CD8-positive, alpha-beta memory T cell (primary cell): ENCODE measurements at regions not wholly inside any gene's neighbourhood (a gene's known extent, or its start where the extent isn't known, plus 50 kb on each side); places are given as distances from the start of the nearest gene placed in this dataset.

Source experiments
- CTCF ChIA-PET: fragments of 350-600 bp; sonication (Branson Sonifier 250); formaldehyde crosslinking; loops from one replicate; lab custom pipeline; 2021; ENCODE audit warnings: antibody characterized with exemption; lab: Charles Lee
- POLR2A ChIA-PET: fragments of 350-600 bp; sonication (Branson Sonifier 250); formaldehyde crosslinking; loops from one replicate; lab custom pipeline; 2021; ENCODE audit warnings: antibody characterized with exemption; lab: Charles Lee
- DNase-seq, 5 donors: peaks; one replicate each; pipeline versions ENCODE4 v3.0.0 to v3.0.0-alpha.2; 2020 to 2022; ENCODE audit warnings: mixed read lengths in 1 of 5
- H3K27ac ChIP-seq: one replicate; pipeline ENCODE4 v1.7.0; 2013; ENCODE audit warnings: low read depth, mild to moderate bottlenecking, low read length, moderate library complexity
- H3K27me3 ChIP-seq: 2 replicates; pipeline ENCODE4 v1.7.0; 2013; ENCODE audit warnings: low read length, mild to moderate bottlenecking; ENCODE audit not compliant: insufficient read depth, poor library complexity, severe bottlenecking
- H3K36me3 ChIP-seq: 2 replicates; pipeline ENCODE4 v1.7.0; 2013; ENCODE audit warnings: mild to moderate bottlenecking, low read length, moderate library complexity; ENCODE audit not compliant: insufficient read depth
- H3K4me1 ChIP-seq: 2 replicates; pipeline ENCODE4 v1.7.0; 2013; ENCODE audit warnings: mild to moderate bottlenecking, low read length, moderate library complexity; ENCODE audit not compliant: insufficient read depth
- H3K4me3 ChIP-seq: 2 replicates; pipeline ENCODE4 v1.7.0; 2013; ENCODE audit warnings: mild to moderate bottlenecking, low read length
- H3K9me3 ChIP-seq: 2 replicates; pipeline ENCODE4 v1.7.0; 2013; ENCODE audit warnings: mild to moderate bottlenecking, low read length
- H3K27ac Mint-ChIP-seq, 8 donors: one replicate each; pipeline ENCODE4 v1.8.0; 2020 to 2021; ENCODE audit warnings: mixed read lengths in 8 of 8, mild to moderate bottlenecking in 6 of 8, inconsistent platforms in 3 of 8, moderate library complexity in 3 of 8
- H3K27me3 Mint-ChIP-seq, 2 donors: one replicate each; pipeline ENCODE4 v1.8.0; 2020 to 2021; ENCODE audit warnings: mixed read lengths in 2 of 2, mild to moderate bottlenecking in 1 of 2, moderate library complexity in 1 of 2
- H3K36me3 Mint-ChIP-seq, 3 donors: one replicate each; pipeline ENCODE4 v1.8.0; 2020 to 2021; ENCODE audit warnings: mixed read lengths in 3 of 3, inconsistent platforms in 1 of 3, mild to moderate bottlenecking in 1 of 3
- H3K4me1 Mint-ChIP-seq, 3 donors: one replicate each; pipeline ENCODE4 v1.8.0; 2020 to 2021; ENCODE audit warnings: mixed read lengths in 3 of 3, inconsistent platforms in 1 of 3, mild to moderate bottlenecking in 1 of 3
- H3K4me3 Mint-ChIP-seq, 7 donors: one replicate each; pipeline ENCODE4 v1.8.0; 2020 to 2021; ENCODE audit warnings: mixed read lengths in 7 of 7, mild to moderate bottlenecking in 6 of 7, moderate library complexity in 4 of 7, inconsistent platforms in 2 of 7
- H3K9me3 Mint-ChIP-seq, 5 donors: one replicate each; pipeline ENCODE4 v1.8.0; 2020 to 2022; ENCODE audit warnings: mixed read lengths in 5 of 5, mild to moderate bottlenecking in 3 of 5, moderate library complexity in 2 of 5, inconsistent platforms in 1 of 5

- Mint-ChIP-seq H3K27ac (no peak overlapping the region), H3K36me3 (no peaks in the 10 kb centered on the region), H3K9me3 (peaks cover 0 to 10% (median 0%) of the 10 kb centered on the region in 5 donors), H3K27me3 (no peaks in the 10 kb centered on the region), H3K4me3 (no peak overlapping the region), H3K4me1 (no peaks in the 10 kb centered on the region)
- Histone ChIP-seq H3K4me3 (no peak overlapping the region), H3K4me1 (no peaks in the 10 kb centered on the region), H3K27ac (no peak overlapping the region), H3K27me3 (no peaks in the 10 kb centered on the region), H3K9me3 (no peaks in the 10 kb centered on the region), H3K36me3 (no peaks in the 10 kb centered on the region)
- ChIA-PET POLR2A (no interaction called here), CTCF (no interaction called here)
- no peak for DNase-seq
Observed at GRCh38 chr9:85130260-85130659, 460.7 kb downstream of the NTRK2 start.

GRCh38 chr9:85129514-85129913 lies 460.0 kb downstream of the NTRK2 start:
- no peak overlapping the region for H3K4me3 ChIP-seq
- Mint-ChIP-seq H3K4me3 (no peak overlapping the region), H3K9me3 (peaks cover 0 to 10% (median 0%) of the 10 kb centered on the region in 5 donors), H3K27me3 (no peaks in the 10 kb centered on the region), H3K36me3 (no peaks in the 10 kb centered on the region), H3K27ac (no peak overlapping the region), H3K4me1 (no peaks in the 10 kb centered on the region)
- CTCF ChIA-PET, result no interaction called here
- H3K27ac ChIP-seq, result no peak overlapping the region
- no peaks in the 10 kb centered on the region for H3K27me3 ChIP-seq
- no peaks in the 10 kb centered on the region for H3K4me1 ChIP-seq
- no peaks in the 10 kb centered on the region for H3K36me3 ChIP-seq
- no peaks in the 10 kb centered on the region for H3K9me3 ChIP-seq
- POLR2A ChIA-PET, result no interaction called here
- DNase-seq, result no peak

- H3K27ac Mint-ChIP-seq, result no peak overlapping the region
- H3K27me3 ChIP-seq, result no peaks in the 10 kb centered on the region
- H3K27ac ChIP-seq, result no peak overlapping the region
- no peaks in the 10 kb centered on the region for H3K4me1 Mint-ChIP-seq
- peaks cover 0 to 4% (median 0%) of the 10 kb centered on the region in 5 donors for H3K9me3 Mint-ChIP-seq
- no peak overlapping the region for H3K4me3 ChIP-seq
- no peaks in the 10 kb centered on the region for H3K36me3 Mint-ChIP-seq
- DNase-seq, result no peak
- CTCF ChIA-PET, result no interaction called here
- H3K9me3 ChIP-seq, result no peaks in the 10 kb centered on the region
- no peak overlapping the region for H3K4me3 Mint-ChIP-seq
- H3K4me1 ChIP-seq, result no peaks in the 10 kb centered on the region
- no peaks in the 10 kb centered on the region for H3K36me3 ChIP-seq
- POLR2A ChIA-PET, result no interaction called here
- peaks cover 2 to 19% of the 10 kb centered on the region in 2 donors for H3K27me3 Mint-ChIP-seq
Observed at GRCh38 chr9:85118990-85119755, 449.6 kb downstream of the NTRK2 start.

DNA sequence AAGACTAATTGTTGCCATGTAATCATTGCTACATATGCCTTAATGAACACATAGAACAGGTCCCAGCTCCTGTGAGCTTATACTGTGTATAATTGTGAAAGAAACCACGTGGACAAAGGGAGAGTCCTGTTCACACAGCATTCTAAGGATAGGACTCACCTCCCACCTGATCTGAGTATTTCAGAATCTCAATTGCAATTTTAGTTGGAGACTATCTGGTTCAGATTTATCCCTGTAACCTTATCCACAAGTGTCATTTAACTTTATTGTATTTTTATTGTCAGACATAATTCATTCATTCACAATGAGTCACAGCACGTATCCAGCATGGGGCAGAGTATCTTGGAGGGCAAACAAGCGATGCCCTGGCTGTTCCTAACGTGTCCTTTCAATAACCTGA lies 448.3 kb downstream of the NTRK2 start:
- H3K27ac ChIP-seq, result no peak overlapping the region
- H3K27ac Mint-ChIP-seq, result no peak overlapping the region
- no peaks in the 10 kb centered on the region for H3K9me3 ChIP-seq
- no peaks in the 10 kb centered on the region for H3K36me3 Mint-ChIP-seq
- H3K27me3 Mint-ChIP-seq, result peaks cover 3 to 24% of the 10 kb centered on the region in 2 donors
- DNase-seq, result no peak
- H3K27me3 ChIP-seq, result no peaks in the 10 kb centered on the region
- no peaks in the 10 kb centered on the region for H3K4me1 Mint-ChIP-seq
- peaks cover 0 to 4% (median 0%) of the 10 kb centered on the region in 5 donors for H3K9me3 Mint-ChIP-seq
- POLR2A ChIA-PET, result no interaction called here
- H3K4me1 ChIP-seq, result no peaks in the 10 kb centered on the region
- H3K36me3 ChIP-seq, result no peaks in the 10 kb centered on the region
- CTCF ChIA-PET, result no interaction called here
- no peak overlapping the region for H3K4me3 ChIP-seq
- no peak overlapping the region for H3K4me3 Mint-ChIP-seq

DNA sequence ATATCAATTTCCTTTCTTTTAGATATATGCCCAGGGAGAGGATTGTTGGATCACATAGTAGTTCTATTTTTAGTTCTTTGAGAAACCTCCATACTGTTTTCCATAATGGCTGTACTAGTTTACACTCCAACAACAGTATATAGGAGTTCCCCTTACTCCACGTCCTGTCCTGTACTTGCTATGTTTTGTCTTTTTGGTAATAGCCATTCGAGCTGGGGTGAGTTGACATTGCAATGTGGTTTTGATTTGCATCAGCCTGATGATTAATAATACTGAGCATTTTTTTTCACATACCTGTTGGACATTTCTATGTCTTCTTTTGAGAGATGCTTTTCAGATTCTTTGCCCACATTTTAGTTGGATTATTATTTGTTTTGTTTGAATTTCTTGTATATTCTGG lies 445.9 kb downstream of the NTRK2 start:
- DNase-seq, result no peak
- peaks cover 3 to 24% of the 10 kb centered on the region in 2 donors for H3K27me3 Mint-ChIP-seq
- Histone ChIP-seq H3K4me1 (no peaks in the 10 kb centered on the region), H3K9me3 (no peaks in the 10 kb centered on the region), H3K27ac (no peak overlapping the region), H3K4me3 (no peak overlapping the region), H3K27me3 (no peaks in the 10 kb centered on the region), H3K36me3 (no peaks in the 10 kb centered on the region)
- H3K4me3 Mint-ChIP-seq, result no peak overlapping the region
- no peak overlapping the region for H3K27ac Mint-ChIP-seq
- no peaks in the 10 kb centered on the region for H3K36me3 Mint-ChIP-seq
- CTCF ChIA-PET, result no interaction called here
- H3K9me3 Mint-ChIP-seq, result peaks cover 0 to 4% (median 0%) of the 10 kb centered on the region in 5 donors
- H3K4me1 Mint-ChIP-seq, result no peaks in the 10 kb centered on the region
- POLR2A ChIA-PET, result no interaction called here

GRCh38 chr9:85114799-85115198 lies 445.3 kb downstream of the NTRK2 start:
- Histone ChIP-seq H3K9me3 (no peaks in the 10 kb centered on the region), H3K36me3 (no peaks in the 10 kb centered on the region), H3K27me3 (no peaks in the 10 kb centered on the region), H3K4me1 (no peaks in the 10 kb centered on the region), H3K4me3 (no peak overlapping the region), H3K27ac (no peak overlapping the region)
- ChIA-PET POLR2A (no interaction called here), CTCF (no interaction called here)
- H3K27ac Mint-ChIP-seq, result no peak overlapping the region
- H3K36me3 Mint-ChIP-seq, result no peaks in the 10 kb centered on the region
- H3K9me3 Mint-ChIP-seq, result peaks cover 0 to 4% (median 0%) of the 10 kb centered on the region in 5 donors
- no peak for DNase-seq
- no peak overlapping the region for H3K4me3 Mint-ChIP-seq
- peaks cover 3 to 18% of the 10 kb centered on the region in 2 donors for H3K27me3 Mint-ChIP-seq
- no peaks in the 10 kb centered on the region for H3K4me1 Mint-ChIP-seq

- Histone ChIP-seq H3K36me3 (no peaks in the 10 kb centered on the region), H3K27me3 (no peaks in the 10 kb centered on the region), H3K9me3 (no peaks in the 10 kb centered on the region), H3K4me3 (no peak overlapping the region), H3K27ac (no peak overlapping the region), H3K4me1 (no peaks in the 10 kb centered on the region)
- CTCF ChIA-PET, result no interaction called here
- H3K27me3 Mint-ChIP-seq, result peaks cover 3 to 15% of the 10 kb centered on the region in 2 donors
- POLR2A ChIA-PET, result no interaction called here
- no peaks in the 10 kb centered on the region for H3K9me3 Mint-ChIP-seq
- H3K36me3 Mint-ChIP-seq, result no peaks in the 10 kb centered on the region
- no peak for DNase-seq
- H3K27ac Mint-ChIP-seq, result no peak overlapping the region
- H3K4me1 Mint-ChIP-seq, result no peaks in the 10 kb centered on the region
- H3K4me3 Mint-ChIP-seq, result no peak overlapping the region
Observed at GRCh38 chr9:85112933-85113418, 443.4 kb downstream of the NTRK2 start.

DNA sequence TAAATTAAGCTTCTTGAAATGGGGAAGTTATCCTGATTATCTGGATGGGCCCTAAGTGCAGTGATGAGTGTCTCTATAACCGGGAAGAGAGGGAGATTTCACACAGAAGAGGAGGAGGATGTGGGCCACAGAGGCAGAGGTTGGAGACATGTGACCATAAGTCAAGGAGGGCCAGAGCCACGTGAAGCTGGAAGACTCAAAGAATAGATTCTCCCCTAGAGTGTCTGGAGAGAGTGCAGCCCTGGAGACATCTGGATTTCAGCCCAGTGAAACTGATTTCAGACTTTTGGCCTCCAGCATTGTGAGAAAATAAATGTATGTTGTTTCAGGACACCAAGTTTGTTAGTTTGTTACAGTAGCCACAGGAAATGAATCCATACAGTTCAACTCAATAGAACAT lies 442.9 kb downstream of the NTRK2 start:
- H3K4me1 Mint-ChIP-seq, result no peaks in the 10 kb centered on the region
- H3K4me3 Mint-ChIP-seq, result no peak overlapping the region
- no peak overlapping the region for H3K27ac ChIP-seq
- no peak overlapping the region for H3K27ac Mint-ChIP-seq
- H3K4me3 ChIP-seq, result no peak overlapping the region
- H3K27me3 ChIP-seq, result no peaks in the 10 kb centered on the region
- no peak for DNase-seq
- no peaks in the 10 kb centered on the region for H3K4me1 ChIP-seq
- H3K27me3 Mint-ChIP-seq, result peaks cover 3 to 15% of the 10 kb centered on the region in 2 donors
- no peaks in the 10 kb centered on the region for H3K36me3 Mint-ChIP-seq
- no peaks in the 10 kb centered on the region for H3K9me3 Mint-ChIP-seq
- ChIA-PET CTCF (no interaction called here), POLR2A (no interaction called here)
- H3K9me3 ChIP-seq, result no peaks in the 10 kb centered on the region
- H3K36me3 ChIP-seq, result no peaks in the 10 kb centered on the region
